Chondrocyte (in vitro differentiated cells): ENCODE measurements at regions not wholly inside any gene's neighbourhood (a gene's known extent, or its start where the extent isn't known, plus 50 kb on each side); places are given as distances from the start of the nearest gene placed in this dataset.
A peak's percentile ranks its signal among the peaks of the same experiment; 100 is the strongest.

Experiments
- DNase-seq: peaks from one replicate; pipeline ENCODE4 v3.0.0; 2021; ENCODE audit warnings: mixed read lengths, low spot score
- H3K27ac Mint-ChIP-seq: one replicate; pipeline ENCODE4 v1.8.0; 2021; ENCODE audit warnings: mild to moderate bottlenecking, moderate library complexity, mixed read lengths; ENCODE audit not compliant: unreplicated experiment
- H3K27me3 Mint-ChIP-seq: 2 replicates; pipeline ENCODE4 v1.8.0; 2021; ENCODE audit warnings: low read depth, mixed read lengths
- H3K36me3 Mint-ChIP-seq: 2 replicates; pipeline ENCODE4 v1.8.0; 2021; ENCODE audit warnings: low read depth, mixed read lengths
- H3K4me1 Mint-ChIP-seq: 2 replicates; pipeline ENCODE4 v1.8.0; 2021; ENCODE audit warnings: low read depth, mild to moderate bottlenecking, mixed read lengths
- H3K4me3 Mint-ChIP-seq: one replicate; pipeline ENCODE4 v1.8.0; 2021; ENCODE audit warnings: mild to moderate bottlenecking, moderate library complexity, mixed read lengths; ENCODE audit not compliant: unreplicated experiment
- H3K9me3 Mint-ChIP-seq: 2 replicates; pipeline ENCODE4 v1.8.0; 2021; ENCODE audit warnings: low read depth, mixed read lengths
- TF ChIP-seq, protein P1 (sequence below): fragments of 200-600 bp; sonication (generic); IDR thresholded peaks from 2 replicates; pipeline ENCODE4 v1.5.0; 2021; ENCODE audit warnings: antibody characterized with exemption, mild to moderate bottlenecking, moderate library complexity

DNA sequence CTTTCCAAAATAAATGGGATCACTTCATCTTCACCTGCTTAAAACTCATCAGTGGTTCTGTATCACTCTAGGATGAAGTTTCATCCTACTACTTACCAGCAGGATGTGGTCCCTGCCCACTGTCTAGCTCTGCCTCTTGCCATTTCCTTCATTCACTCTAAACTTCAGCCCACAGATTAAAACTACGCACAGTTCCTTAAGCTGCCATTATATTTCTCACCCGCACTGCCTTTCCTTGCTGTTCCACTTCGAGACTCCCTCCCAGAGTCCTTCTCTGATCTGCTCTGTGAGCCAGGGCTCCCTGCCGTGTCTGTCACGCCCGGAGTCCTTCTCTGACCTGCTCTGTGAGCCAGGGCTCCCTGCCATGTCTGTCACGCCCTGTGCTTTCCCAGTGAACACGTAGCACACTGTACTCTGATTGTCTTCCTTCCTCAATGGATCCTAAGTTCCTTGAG is 52.0 kb upstream of the NPAS1 start:
- peaks cover 61% of the 10 kb centered on the region for H3K4me1 Mint-ChIP-seq
- peaks cover 2% of the 10 kb centered on the region for H3K36me3 Mint-ChIP-seq
- TF ChIP-seq, protein P1, sequence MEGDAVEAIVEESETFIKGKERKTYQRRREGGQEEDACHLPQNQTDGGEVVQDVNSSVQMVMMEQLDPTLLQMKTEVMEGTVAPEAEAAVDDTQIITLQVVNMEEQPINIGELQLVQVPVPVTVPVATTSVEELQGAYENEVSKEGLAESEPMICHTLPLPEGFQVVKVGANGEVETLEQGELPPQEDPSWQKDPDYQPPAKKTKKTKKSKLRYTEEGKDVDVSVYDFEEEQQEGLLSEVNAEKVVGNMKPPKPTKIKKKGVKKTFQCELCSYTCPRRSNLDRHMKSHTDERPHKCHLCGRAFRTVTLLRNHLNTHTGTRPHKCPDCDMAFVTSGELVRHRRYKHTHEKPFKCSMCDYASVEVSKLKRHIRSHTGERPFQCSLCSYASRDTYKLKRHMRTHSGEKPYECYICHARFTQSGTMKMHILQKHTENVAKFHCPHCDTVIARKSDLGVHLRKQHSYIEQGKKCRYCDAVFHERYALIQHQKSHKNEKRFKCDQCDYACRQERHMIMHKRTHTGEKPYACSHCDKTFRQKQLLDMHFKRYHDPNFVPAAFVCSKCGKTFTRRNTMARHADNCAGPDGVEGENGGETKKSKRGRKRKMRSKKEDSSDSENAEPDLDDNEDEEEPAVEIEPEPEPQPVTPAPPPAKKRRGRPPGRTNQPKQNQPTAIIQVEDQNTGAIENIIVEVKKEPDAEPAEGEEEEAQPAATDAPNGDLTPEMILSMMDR: no peak
- H3K4me3 Mint-ChIP-seq: peak overlapping the region; percentile 3
- no peaks in the 10 kb centered on the region for H3K9me3 Mint-ChIP-seq
- H3K27me3 Mint-ChIP-seq: no peaks in the 10 kb centered on the region
- no peak for DNase-seq
- peak overlapping the region; percentile 82 for H3K27ac Mint-ChIP-seq
